ENCODE measurements at regions not wholly inside any gene's neighbourhood (a gene's known extent, or its start where the extent isn't known, plus 50 kb on each side); places are given as distances from the start of the nearest gene placed in this dataset.

DNA sequence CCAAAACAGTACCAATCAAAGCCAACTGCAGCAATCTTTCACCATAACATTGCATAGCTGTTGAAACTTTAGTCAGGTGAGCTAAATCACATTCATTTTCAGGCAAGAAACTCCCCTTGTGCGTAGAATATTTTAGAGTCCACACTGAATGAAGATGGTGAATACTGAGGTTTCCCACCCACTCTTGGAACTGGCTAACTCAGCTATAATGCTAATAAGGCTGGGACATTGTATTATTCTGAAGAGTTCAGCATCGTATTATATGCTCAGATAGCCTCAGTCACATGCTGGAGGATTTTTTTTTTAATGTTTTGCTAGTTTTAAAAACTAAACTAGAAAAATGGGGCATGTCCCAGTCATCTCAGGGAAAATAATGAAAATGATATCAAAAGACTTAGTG is 352.3 kb upstream of the FMN2 start:
- no peak for DNase-seq

DNA sequence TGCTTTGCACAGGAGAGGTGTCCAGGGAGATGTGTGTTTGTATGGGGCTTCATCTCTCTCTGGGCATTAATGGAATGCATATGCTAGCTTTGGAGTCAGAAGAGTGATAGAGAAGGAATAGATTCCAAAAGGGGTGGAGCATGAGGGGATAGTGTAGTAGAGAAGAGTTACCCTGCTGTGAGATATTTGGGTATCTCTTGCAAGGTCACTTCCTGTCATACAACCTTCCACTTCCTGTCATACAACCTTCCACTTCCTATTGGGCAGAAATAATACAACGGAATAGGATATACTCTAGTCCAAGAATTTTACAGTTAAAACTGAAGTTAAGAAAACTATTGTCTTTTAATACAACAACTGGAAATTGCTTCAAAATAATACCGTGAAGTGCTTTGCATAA is 351.8 kb upstream of the FMN2 start:
- no peak for DNase-seq

DNA sequence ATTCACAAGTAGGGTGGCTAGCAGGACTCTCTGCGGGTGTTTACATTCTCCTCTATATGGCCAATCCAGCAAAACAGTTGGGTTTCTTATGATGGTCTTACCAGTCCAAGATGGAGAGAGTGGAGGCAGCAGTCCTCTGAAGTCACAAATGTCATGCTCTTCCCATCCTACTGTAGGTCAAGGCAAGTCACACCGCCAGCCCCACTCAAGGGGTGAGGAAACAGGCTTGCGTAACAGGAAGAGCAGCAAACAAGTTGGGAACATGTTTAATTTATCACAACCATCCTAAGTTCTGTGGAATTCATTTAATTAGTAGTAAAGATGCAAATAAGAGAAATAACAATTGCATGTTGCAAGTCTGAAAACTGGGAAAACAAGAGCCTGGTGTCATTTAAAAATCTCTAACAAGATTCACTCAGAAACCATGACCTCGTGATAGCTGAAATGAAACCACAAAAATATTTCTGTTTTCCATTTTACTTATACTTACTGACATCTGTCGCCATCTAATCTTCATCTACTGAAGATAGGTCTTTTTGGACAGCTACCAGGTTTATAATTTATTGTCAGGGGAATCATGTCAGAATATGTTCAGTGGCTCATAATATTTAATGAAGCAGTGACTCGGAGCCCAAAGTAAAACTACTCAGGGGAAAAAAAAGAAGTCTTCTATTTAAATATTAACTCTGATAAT is 349.1 kb upstream of the FMN2 start:
- DNase-seq: no peak

DNA sequence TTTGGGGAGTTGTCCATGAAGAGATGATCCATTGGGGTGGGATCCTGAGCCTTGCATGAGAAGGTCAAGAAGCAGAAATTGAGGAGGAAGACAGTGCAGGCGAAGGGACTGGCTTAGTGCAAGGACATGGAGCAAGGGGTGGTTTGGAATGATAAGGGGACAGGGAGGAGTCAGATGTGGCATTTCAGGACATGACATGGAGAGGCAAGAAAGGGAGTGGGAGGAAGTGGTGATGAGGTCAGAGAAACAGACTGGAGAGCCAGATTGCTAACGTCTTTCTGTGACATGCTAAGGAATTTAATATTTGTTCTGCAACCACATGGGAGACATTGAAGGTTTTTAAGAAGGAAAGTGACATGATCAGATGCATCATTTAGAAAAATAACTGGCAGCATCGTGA is 346.8 kb upstream of the FMN2 start:
- no peak for DNase-seq

DNA sequence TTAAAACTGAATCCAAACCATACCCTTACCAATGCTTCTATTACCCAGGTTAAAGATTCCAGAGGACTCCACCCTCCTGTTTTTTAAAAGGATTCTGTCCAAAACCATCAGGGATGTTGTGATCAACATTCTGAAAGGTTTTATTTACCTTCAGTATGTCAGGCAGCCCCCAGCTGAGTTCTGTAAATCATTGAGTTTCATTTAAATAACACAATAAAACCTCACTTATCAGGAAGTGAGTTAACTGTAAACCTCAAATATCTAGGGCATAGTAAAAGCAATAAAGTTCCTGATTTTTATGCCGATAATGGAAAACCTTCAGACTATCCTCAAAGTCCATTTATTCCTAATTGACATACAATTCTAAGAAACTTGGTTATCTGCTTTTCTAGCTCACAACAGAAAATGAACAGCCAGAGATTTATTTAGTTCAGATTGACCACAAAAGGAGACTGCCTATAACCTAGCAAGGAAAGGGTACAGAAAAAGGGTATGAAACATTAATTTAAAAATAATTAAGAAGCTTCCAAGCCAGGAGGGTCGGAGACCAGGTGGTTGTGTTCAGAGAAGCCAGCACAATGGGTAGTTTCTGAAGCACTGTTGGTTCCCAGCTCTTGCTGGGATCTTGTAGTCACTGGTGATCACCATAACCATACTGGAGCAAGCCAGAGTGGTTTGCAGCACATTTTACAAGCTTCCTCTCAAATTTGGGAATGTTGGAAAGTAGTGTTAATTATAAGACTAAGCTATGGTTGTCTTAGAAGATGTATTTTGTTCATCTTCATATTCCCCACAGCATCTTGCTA is 336.4 kb upstream of the FMN2 start:
- DNase-seq: no peak

DNA sequence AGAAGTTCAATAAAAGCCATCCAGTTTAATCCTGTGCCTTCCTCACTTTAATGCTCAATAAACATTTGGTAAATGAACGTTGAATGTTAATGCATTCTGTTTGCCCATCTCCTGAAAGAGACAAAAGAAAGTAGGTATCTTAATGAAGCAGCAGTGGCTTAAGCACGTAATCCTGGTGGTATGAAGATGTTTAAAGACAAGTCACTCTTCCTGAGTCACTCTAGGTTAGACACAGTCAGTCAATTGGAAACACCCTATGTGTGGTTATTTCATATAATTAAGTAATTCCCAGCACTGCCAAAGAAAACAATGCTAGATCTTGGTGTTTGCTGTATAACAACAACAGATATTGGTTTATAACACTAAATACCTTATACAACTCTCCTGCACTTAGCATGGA is 334.0 kb upstream of the FMN2 start:
- DNase-seq: no peak

DNA sequence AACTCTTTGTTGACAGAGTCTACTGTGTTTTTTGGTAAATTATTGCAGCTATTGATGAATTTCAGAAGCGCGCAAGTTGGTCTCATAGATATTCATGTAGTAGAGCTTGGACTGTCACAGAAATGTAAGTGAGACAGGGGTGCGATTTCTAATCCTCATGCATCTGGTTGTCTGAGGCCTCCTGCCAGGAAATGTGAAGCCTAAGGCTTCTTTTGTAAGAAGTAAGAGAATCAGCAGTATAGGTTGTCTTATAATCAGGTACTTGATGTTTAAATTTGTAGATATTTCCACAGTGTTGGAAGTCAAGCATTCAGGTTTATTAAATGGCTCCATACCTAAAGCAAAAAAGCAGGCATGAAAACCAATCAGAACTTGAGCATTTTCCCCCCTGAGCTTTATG is 332.9 kb upstream of the FMN2 start:
- no peak for DNase-seq

DNA sequence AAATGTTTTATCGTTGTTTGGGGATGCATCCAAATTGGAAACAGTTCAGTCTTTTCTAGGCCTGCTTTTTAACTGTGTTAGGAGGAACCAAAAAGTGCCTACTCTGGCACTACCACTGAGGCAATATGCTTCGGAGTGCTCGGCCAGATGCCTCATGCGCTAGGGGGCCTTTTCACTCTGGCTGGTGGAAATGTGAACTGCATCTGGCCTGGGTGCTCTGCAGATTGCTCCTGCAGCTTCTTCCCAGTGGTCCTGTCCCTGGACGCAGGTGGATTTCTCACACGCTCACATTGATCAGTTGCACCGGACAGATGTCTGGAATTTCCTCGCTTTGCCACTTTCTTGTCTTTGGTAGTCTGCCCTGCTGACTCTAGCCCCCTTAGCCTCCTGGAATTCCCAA is 330.2 kb upstream of the FMN2 start:
- no peak for DNase-seq

DNA sequence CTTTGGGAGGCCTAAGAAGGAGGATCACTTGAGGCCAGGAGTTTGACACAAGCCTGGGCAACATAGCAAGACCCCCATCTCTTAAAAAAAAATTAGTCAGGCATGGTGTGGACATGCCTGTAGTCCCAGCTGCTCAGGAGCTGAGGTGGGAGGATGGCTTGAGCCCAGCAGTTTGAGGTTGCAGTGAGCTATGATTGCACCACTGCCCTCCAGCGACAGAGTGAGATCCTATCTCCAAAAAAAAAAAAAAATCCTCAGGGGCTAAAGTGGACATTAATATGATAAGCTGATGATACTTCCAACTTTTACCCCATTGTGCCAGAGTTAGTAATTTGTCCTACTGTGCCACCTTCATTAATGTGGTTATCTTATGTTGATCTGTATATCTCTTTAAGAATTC is 327.8 kb upstream of the FMN2 start:
- no peak for DNase-seq

DNA sequence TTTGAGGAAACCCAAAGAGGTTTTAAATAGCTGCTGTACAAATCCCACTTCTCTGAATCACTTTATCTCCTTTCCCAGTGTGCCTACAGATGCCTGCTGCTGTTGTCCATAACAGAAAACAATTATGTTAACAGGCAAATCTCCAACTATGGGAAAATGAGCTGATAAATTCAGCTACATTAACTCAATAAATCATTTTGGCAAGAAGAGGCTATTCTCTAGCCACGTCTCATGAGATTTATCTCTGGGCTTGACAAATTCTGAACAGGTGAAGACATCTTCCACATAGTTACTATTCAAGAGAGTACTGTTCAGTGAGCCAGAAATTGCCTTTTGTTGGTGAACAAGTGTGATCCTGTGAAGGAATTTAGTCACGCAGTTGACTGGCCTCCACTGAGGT is 327.1 kb upstream of the FMN2 start:
- DNase-seq: no peak

DNA sequence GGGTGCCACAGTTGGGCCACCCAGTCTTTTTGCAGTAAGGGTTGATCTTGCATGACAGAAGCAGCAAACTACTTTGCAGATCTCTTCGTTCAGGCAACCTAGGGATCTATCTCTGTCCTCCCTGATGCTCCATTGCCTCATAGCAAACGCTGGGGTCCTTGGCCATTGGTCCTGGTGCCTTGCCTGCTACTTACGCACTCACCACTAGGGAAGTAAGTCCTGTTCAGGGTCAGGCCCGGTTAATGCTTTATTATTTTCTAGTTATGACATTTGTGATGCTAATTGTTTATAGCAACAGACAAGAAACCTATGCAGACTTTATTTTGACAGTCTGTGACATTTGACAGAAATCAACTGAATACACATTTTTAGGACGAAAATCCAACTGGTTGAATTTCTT is 326.5 kb upstream of the FMN2 start:
- DNase-seq: no peak

DNA sequence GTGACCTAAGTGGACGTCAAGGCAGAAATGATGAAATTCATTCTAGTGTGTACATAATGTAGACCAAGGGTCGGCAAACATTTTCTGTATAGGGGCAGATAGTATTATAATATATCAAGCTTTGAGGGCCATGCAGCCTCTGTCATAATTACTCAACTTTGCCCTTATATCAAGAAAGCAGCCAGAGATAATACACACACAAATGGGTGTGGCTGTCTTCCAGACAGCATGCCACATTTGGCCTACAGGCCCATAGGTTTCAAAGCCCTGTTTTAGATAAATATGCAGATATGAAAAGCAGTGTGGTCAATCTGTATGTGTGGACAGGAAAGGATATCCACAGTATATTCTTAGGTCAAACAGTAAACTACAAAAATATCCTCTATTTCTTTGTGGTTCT is 320.1 kb upstream of the FMN2 start:
- DNase-seq: no peak

DNA sequence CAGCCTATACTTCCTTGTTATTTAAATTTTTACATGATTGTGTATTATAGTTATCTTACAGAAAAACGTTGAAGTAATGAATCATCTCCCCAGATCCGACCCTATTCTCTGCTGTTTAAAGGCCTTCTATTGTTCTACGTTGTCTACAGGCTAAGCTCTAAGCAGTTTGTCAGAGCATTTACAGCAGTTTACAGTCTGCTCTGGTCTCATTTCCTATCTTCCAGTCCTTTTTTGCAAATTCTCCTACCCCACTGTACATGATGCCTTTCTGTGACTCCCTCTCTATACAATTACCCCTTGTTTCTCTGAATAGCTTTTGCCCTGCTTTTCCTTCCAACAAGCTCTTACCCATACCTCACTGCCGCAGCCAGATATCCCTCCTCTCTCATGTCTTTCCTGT is 319.2 kb upstream of the FMN2 start:
- DNase-seq: no peak

DNA sequence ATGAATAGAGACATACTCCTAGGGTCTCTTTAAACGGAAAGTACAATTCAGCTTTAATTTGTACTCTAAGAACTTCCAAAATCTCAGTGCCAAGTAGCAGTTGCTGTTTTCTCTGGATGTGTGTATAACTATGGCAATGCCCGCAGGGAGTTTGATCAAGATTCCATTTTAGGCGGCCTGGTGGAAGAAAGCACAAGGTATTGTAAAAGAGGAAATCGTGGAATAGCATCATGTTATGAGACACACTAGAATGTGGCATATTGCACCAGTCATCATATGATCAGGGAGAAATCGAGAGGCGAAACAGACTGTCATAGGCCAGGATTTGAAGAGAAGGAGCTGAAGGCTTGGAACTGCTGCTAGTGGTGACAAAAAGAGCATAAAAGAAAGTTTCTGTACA is 316.2 kb upstream of the FMN2 start:
- no peak for DNase-seq

DNA sequence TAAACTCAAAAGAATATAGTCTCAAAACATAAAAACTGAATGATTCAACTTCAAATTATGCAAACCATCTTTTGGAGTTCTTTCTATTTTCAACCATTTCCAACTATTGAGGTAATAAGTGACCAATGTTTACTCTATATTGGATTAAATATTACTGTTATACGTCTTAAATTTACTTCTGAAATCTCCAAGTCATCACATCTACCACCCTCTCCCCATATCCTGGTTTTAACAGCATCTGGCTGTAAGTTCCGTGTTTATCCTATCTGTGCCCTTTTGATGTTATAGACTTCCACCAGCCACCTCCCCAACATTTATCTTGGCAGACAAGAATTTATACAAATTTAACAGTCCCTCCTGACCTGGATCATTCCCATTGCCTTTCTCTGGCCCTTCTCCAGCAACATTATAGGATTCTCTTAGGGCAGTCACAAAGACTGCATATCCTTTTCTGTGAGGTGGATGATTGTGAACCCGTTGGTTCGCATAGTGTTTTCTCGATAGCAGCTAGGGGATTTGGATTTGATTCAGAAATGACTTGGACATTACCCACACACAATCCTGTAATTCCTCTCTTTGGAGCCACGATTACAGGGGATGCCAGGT is 313.4 kb upstream of the FMN2 start:
- DNase-seq: no peak

DNA sequence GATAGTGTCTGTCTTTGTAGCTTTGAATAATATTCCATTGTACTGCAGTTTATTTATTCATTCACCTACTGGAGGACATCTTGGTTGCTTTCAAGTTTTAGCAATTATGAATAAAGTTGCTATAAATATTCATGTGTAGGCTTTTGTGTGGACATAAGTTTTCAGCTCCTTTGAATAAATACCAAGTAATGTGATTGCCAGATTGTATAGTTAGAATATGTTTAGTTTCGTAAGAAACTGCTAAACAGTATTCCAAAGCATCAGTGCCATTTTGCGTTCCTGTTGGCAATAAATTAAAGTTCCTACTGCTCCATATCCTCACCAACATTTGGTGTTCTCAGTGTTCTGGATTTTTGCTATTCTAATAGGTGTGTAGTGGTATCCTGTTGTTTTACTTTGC is 311.7 kb upstream of the FMN2 start:
- no peak for DNase-seq

DNA sequence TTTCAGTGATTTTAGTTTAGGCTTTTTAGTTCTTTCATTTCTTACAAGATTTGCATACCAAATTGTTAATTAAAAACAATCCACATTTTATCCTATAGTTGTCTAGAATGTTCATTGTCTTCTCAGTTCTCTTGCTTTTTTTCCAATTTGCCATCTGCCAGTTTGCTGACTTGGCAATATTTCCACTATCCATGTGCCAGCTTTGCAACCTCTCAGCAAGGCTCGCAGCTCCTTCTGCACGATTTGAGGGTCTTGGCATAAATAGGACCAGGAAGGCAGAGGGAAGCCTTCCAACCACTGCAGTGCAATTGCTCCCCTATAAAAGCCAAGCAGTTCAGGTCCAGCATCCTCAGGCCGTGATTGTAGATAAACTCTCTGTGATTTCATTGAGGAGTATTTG is 306.8 kb upstream of the FMN2 start:
- no peak for DNase-seq

DNA sequence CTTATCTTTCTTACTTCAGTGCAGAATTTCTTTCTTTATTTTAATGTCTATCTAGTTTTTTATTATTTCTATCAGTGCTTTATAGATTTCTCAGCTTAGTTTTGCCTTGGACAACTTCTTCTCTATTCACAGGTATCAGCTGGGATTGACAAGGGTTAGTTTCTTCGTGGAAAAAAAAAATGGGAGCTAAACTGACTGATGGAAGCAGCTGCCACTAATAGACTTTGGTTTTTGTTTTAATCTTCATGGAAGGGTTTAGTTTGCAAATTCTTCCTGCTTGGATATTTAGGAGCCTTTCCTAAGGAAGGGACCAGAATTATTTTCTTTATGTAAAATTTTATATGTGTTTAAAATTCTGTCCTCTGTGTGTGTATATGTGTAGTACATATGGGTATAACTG is 306.1 kb upstream of the FMN2 start:
- no peak for DNase-seq

DNA sequence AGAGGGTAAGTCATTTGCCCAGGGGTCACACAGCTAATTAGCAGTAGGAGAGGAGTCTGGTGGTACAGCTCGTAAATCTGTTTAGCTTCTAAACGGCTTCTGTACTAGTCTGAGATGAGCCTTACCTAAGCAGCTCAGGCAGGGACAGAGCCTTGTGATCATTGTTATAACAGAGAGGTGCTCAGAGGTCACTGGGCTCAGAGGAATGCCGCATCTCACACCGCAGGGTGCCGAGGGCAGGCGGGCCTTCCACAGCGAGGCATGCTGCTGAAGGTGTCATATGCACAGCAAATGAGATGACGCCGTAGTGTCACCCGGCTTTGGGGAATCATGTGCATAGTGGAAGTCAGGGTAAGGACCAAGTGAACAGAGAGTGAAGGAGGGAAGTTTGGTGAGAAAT is 305.2 kb upstream of the FMN2 start:
- no peak for DNase-seq

DNA sequence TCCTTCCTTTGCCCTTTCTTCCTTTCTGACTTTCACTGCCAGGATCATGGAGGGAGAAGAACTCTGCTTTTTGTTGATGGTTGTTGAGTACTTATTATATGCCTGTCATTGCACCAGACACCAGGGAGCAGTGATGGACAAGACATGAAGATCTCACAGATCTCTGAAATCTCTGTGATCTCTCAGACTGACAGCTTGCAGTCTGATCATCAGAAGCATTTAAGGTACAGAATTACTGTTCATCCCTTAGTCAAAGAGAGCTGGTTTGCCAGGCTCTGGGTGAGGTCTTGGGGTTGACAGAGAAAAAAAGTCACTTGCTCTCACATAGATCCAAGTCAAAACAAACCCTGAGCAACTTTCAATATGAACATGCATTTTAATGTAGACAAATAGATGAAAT is 299.5 kb upstream of the FMN2 start:
- no peak for DNase-seq

DNA sequence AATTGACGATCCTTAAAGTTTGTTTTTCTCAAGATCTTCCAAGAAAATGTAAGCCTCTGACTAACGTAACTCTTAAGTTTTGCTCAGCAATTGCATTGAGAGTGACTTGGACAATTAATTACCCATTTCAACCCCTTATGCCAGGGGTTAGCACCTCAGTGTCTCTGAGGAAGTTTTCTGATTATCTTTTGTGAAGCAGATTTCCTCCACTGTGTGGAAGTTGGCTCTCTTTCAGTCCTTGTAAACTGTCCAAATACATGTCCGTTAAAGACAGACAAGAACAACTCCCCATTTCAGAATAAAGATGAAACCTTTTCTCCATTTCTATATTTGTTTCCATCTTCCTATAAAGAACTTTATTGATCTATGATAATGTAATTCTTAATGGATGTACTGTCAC is 296.4 kb upstream of the FMN2 start:
- DNase-seq: no peak

DNA sequence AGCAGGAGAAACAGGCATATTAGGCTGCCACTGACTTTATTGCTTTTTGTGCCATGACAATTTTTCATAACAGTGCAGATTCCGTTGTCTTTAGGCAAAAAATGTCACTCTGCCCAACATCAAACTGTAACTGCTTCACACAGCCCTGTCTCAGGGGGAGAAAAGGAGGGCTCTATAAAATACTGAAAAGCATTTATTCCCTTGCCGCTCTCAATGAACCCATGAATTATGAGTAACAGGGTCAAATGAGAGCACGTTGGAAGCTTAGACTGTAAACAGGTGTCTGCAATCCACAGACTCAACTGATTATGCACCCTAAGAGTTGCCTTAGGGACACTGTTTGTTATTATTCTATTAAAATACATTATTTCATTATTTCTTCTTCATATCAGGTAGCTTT is 292.1 kb upstream of the FMN2 start:
- no peak for DNase-seq

DNA sequence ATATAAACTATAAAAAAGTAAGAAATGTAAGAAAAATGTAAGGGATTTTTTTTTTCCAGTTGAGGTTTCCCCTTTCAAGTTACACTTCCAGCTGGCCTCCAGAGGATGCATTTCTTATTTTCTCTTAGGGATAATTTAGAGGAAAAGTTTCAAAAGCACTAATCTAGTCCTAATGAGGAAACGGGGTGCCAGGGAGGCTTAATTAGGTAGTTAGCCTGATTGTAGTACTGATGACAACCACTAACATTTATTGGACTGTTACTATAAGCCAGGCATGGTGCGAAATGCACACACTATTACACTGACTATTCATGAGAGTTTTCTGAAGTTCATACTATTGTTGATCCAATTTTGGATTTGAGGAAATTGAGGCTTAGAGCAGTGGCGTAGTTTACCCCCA is 290.8 kb upstream of the FMN2 start:
- no peak for DNase-seq

DNA sequence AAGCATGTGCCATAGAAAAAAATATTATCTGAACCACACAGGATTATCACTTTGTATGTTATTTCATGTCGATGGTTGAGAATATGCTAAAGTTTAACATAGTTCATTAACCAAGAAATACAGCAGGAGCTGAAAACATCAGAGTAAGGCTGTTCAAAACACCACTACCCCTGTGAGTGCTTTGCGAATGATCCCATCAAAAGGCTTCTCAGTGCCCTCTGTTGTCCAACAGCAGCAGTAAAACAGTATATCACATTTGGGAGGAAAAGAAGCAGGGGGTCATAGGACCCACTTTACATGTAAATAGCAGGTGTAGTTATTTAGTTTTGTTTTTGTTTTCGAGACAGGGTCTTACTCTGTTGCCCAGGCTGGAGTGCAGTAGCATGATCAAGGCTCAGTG is 289.4 kb upstream of the FMN2 start:
- DNase-seq: no peak

DNA sequence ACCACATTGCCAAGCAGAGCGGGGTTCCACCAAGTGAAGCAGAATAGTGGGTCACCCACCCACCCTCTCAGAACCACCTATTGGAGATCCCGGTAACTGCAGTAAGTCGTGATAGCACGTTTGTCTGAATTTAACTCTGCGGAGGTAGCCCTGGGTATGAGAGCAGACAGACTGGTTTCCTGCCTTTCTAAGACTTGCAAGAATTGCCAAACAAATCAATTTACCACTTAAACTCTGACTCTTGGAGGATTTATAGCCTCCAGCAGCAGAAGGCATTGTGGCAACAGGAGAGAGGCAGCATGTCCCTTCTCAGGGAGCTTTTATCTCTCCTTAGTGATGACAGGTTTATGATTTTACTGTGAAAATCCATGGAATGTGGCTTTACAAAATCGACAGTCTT is 287.9 kb upstream of the FMN2 start:
- no peak for DNase-seq
